ENCODE measurements at regions not wholly inside any gene's neighbourhood (a gene's known extent, or its start where the extent isn't known, plus 50 kb on each side); places are given as distances from the start of the nearest gene placed in this dataset.
"Not testable (repeated sequence)": the region's sequence is repeated elsewhere in the genome, so short reads cannot be mapped to it uniquely, and the experiment has no call there.

GRCh38 chr10:83545901-83546391, 593.4 kb upstream of the GHITM start (continued):
- no peak for TF ChIP-seq SIN3A (conservative IDR thresholded peaks at IDR 0.05 in 1 of 2, IDR thresholded peaks at IDR 0.05 in 1 of 2; ENCODE audit: low read depth in 1 of 2, low read length in 2 of 2)

- H4K91ac ChIP-seq (replicated peaks; ENCODE audit: insufficient read length, low read length); H3K79me2 ChIP-seq (ENCODE audit: control insufficient read depth in 1 of 2, insufficient read depth in 2 of 2, low read length in 2 of 2); H3K79me1 ChIP-seq (ENCODE audit: low read depth, low read length); H3K4me3 ChIP-seq (ENCODE audit: extremely low read depth in 1 of 4, insufficient read depth in 2 of 4, low read depth in 3 of 4, low read length in 4 of 4); DNase-seq (ENCODE audit: low read depth in 1 of 2, low spot score in 2 of 2); H4K20me1 ChIP-seq (replicated peaks in 1 of 2; ENCODE audit: control insufficient read depth in 1 of 2, insufficient read depth in 2 of 2, low read length in 2 of 2); H2BK12ac ChIP-seq (ENCODE audit: low read depth, low read length); H3K56ac ChIP-seq (replicated peaks; ENCODE audit: insufficient read length, low read depth, low read length); H3K27me3 ChIP-seq (replicated peaks in 1 of 4; ENCODE audit: control insufficient read depth in 3 of 4, extremely low read depth in 1 of 4, insufficient read depth in 3 of 4, low read length in 3 of 4); H3K9me3 ChIP-seq (ENCODE audit: insufficient read depth in 2 of 2, low read depth in 1 of 2, low read length in 1 of 2); H3K23ac ChIP-seq (ENCODE audit: insufficient read length); H2AFZ ChIP-seq (ENCODE audit: low read length); H3K27ac ChIP-seq (ENCODE audit: low read depth, low read length); H3K36me3 ChIP-seq (ENCODE audit: control insufficient read depth in 2 of 4, insufficient read depth in 4 of 4, low read length in 3 of 4); H2BK5ac ChIP-seq (ENCODE audit: low read depth, low read length); H3K23me2 ChIP-seq (ENCODE audit: low read depth, low read length); H2BK20ac ChIP-seq (ENCODE audit: low read length); H2BK120ac ChIP-seq (replicated peaks; ENCODE audit: low read depth, low read length); H2AK5ac ChIP-seq (ENCODE audit: low read depth, low read length); H3K4me2 ChIP-seq (ENCODE audit: insufficient read depth in 1 of 2, low read depth in 2 of 2, low read length in 2 of 2); POLR2A ChIA-PET (ENCODE audit: partially characterized antibody); H3K4me1 ChIP-seq (replicated peaks in 1 of 4; ENCODE audit: control insufficient read depth in 3 of 4, insufficient read depth in 4 of 4, low read length in 3 of 4); H3K18ac ChIP-seq (ENCODE audit: extremely low read depth, low read length); H3K14ac ChIP-seq (ENCODE audit: insufficient read length); H3K9ac ChIP-seq (replicated peaks in 1 of 4; ENCODE audit: extremely low read depth in 1 of 4, low read depth in 3 of 4, low read length in 3 of 4); H2BK15ac ChIP-seq (ENCODE audit: low read length); H4K8ac ChIP-seq (ENCODE audit: extremely low read depth, insufficient read depth, low read length); H3K4ac ChIP-seq (replicated peaks; ENCODE audit: insufficient read length, low read depth, low read length); FAIRE-seq; H4K5ac ChIP-seq (ENCODE audit: insufficient read length, low read depth, low read length): not testable (repeated sequence)
- CTCF ChIA-PET (ENCODE audit: partially characterized antibody) = interaction anchor here (0.6 kb wide), 2 partner anchors 215 to 237 kb away, joined by 3 read pairs; no protein-coding TSS in a partner anchor
- WGBS, 2 experiments (ENCODE audit: extremely low coverage in 1 of 2, insufficient coverage in 1 of 2, insufficient read length in 1 of 2, insufficient replicate concordance in 2 of 2, low coverage in 1 of 2, low lambda C conversion rate in 2 of 2, missing lambda C conversion rate in 1 of 2) = 95% methylated on average over 5 of the region's 5 CpGs; no CpG with 5 or more reads in 1 of the 2 experiments
Measured at GRCh38 chr10:83551190-83551589, 588.1 kb upstream of the GHITM start.
